ENCODE measurements at regions not wholly inside any gene's neighbourhood (a gene's known extent, or its start where the extent isn't known, plus 50 kb on each side); places are given as distances from the start of the nearest gene placed in this dataset.
A peak's percentile ranks its signal among the peaks of the same experiment; 100 is the strongest.

- ATAC-seq (ENCODE audit: poor library complexity) = no peak
- no peak for DNase-seq
- intact Hi-C loops (cut with DNase I) = no loop called here
Measured at GRCh38 chr19:33894787-33895186, 98.1 kb downstream of the KCTD15 start.

GRCh38 chr19:33895366-33895765, 98.7 kb downstream of the KCTD15 start:
- ATAC-seq (ENCODE audit: poor library complexity) (no peak), DNase-seq (no peak)
- intact Hi-C loops (cut with DNase I) = no loop called here

GRCh38 chr19:33898062-33898677, 101.5 kb downstream of the KCTD15 start:
- intact Hi-C loops (cut with DNase I) = no loop called here
- ATAC-seq (ENCODE audit: poor library complexity) = no peak
- DNase-seq = no peak

- ATAC-seq (ENCODE audit: poor library complexity) (no peak), DNase-seq (no peak)
- intact Hi-C loops (cut with DNase I) = loop anchor here (10.0 kb wide), 1 partner anchor 106 kb away; the partner anchor contains the start of gene KCTD15
Measured at GRCh38 chr19:33900817-33901216, 104.1 kb downstream of the KCTD15 start.

- DNase-seq (no peak), ATAC-seq (ENCODE audit: poor library complexity) (no peak)
- intact Hi-C loops (cut with DNase I) = loop anchor here (10.0 kb wide), 1 partner anchor 108 kb away; the partner anchor contains the start of gene KCTD15
Measured at GRCh38 chr19:33902395-33902794, 105.7 kb downstream of the KCTD15 start.

- no peak for ATAC-seq (ENCODE audit: poor library complexity)
- intact Hi-C loops (cut with DNase I) = loop anchor here (10.0 kb wide), 1 partner anchor 108 kb away; the partner anchor contains the start of gene KCTD15
- DNase-seq = no peak
Measured at GRCh38 chr19:33902802-33903488, 106.3 kb downstream of the KCTD15 start.

GRCh38 chr19:33903489-33903850, 106.8 kb downstream of the KCTD15 start:
- DNase-seq = no peak
- intact Hi-C loops (cut with DNase I) = loop anchor here (10.0 kb wide), 1 partner anchor 109 kb away; the partner anchor contains the start of gene KCTD15
- no peak for ATAC-seq (ENCODE audit: poor library complexity)

GRCh38 chr19:33904681-33905080, 108.0 kb downstream of the KCTD15 start:
- intact Hi-C loops (cut with DNase I) = loop anchor here (10.0 kb wide), 1 partner anchor 110 kb away; the partner anchor contains the start of gene KCTD15
- DNase-seq = no peak
- ATAC-seq (ENCODE audit: poor library complexity) = no peak

- intact Hi-C loops (cut with DNase I) = loop anchor here (10.0 kb wide), 1 partner anchor 111 kb away; the partner anchor contains the start of gene KCTD15
- DNase-seq (peak; percentile 49), ATAC-seq (ENCODE audit: poor library complexity) (peak; percentile 50)
Measured at GRCh38 chr19:33905473-33905936, 108.8 kb downstream of the KCTD15 start.

GRCh38 chr19:33905937-33906577, 109.4 kb downstream of the KCTD15 start:
- ATAC-seq (ENCODE audit: poor library complexity) = peak; percentile 96
- peak; percentile 82 for DNase-seq
- intact Hi-C loops (cut with DNase I) = loop anchor here (10.0 kb wide), 1 partner anchor 111 kb away; the partner anchor contains the start of gene KCTD15

- ATAC-seq (ENCODE audit: poor library complexity) = peak; percentile 43
- intact Hi-C loops (cut with DNase I) = loop anchor here (10.0 kb wide), 1 partner anchor 112 kb away; the partner anchor contains the start of gene KCTD15
- DNase-seq = peak; percentile 46
Measured at GRCh38 chr19:33906578-33907335, 110.1 kb downstream of the KCTD15 start.

- intact Hi-C loops (cut with DNase I) = no loop called here
- no peak for ATAC-seq (ENCODE audit: poor library complexity)
Measured at GRCh38 chr19:33910922-33911321, 114.3 kb downstream of the KCTD15 start.

GRCh38 chr19:33914599-33914998, 117.9 kb downstream of the KCTD15 start:
- no peak for ATAC-seq (ENCODE audit: poor library complexity)
- no peak for DNase-seq
- intact Hi-C loops (cut with DNase I) = no loop called here

More at GRCh38 chr19:33910922-33911321, 114.3 kb downstream of the KCTD15 start:
- DNase-seq = no peak

GRCh38 chr19:33916792-33917191, 120.1 kb downstream of the KCTD15 start:
- DNase-seq = no peak
- intact Hi-C loops (cut with DNase I) = no loop called here
- ATAC-seq (ENCODE audit: poor library complexity) = no peak

- DNase-seq = no peak
- intact Hi-C loops (cut with DNase I) = no loop called here
- no peak for ATAC-seq (ENCODE audit: poor library complexity)
Measured at GRCh38 chr19:33919291-33919690, 122.6 kb downstream of the KCTD15 start.

GRCh38 chr19:33921165-33921564, 124.5 kb downstream of the KCTD15 start:
- DNase-seq = no peak
- ATAC-seq (ENCODE audit: poor library complexity) = no peak
- intact Hi-C loops (cut with DNase I) = no loop called here

- DNase-seq (no peak), ATAC-seq (ENCODE audit: poor library complexity) (no peak)
- intact Hi-C loops (cut with DNase I) = no loop called here
Measured at GRCh38 chr19:33926306-33926705, 129.6 kb downstream of the KCTD15 start.

GRCh38 chr19:33927789-33928457, 131.3 kb downstream of the KCTD15 start:
- ATAC-seq (ENCODE audit: poor library complexity) (no peak), DNase-seq (no peak)
- intact Hi-C loops (cut with DNase I) = no loop called here

Data from Right ventricle myocardium superior (tissue), 1 donor.